A673 (cell line): ENCODE measurements at regions not wholly inside any gene's neighbourhood (a gene's known extent, or its start where the extent isn't known, plus 50 kb on each side); places are given as distances from the start of the nearest gene placed in this dataset.

Experiments used
- CTCF ChIP-seq: fragments of 300-800, 200-600 bp; sonication (generic); conservative IDR thresholded peaks from 2 replicates; pipeline ENCODE4 v1.5.1; 2017; ENCODE audit warnings: low read depth, mild to moderate bottlenecking, antibody characterized with exemption, low read length, moderate library complexity, mixed read lengths
- EZH2 ChIP-seq: fragments of 200-600 bp; sonication (generic); IDR thresholded peaks from 2 replicates; pipeline ENCODE4 v1.6.1; 2017; ENCODE audit warnings: borderline replicate concordance, low read depth, mild to moderate bottlenecking, mixed read lengths, antibody characterized with exemption, low read length; ENCODE audit not compliant: poor library complexity, severe bottlenecking

GRCh38 chr9:38278457-38278856 lies 114.0 kb upstream of the ALDH1B1 start:
- no peak for TF ChIP-seq EZH2
- TF ChIP-seq CTCF, result no peak
